H9 (cell line): ENCODE measurements at regions not wholly inside any gene's neighbourhood (a gene's known extent, or its start where the extent isn't known, plus 50 kb on each side); places are given as distances from the start of the nearest gene placed in this dataset.

Experiments
- DNase-seq: peaks from one replicate; pipeline ENCODE4 v3.0.0-alpha.2; 2017
- H2AFZ ChIP-seq: one replicate; pipeline ENCODE4 v1.6.1; 2013; ENCODE audit warnings: mild to moderate bottlenecking, low read length, control low read depth, moderate library complexity
- H2AK5ac ChIP-seq: 2 replicates; pipeline ENCODE4 v1.6.1; 2013; ENCODE audit warnings: low read length, control low read depth, mixed read lengths; ENCODE audit not compliant: insufficient read length
- H2BK120ac ChIP-seq: one replicate; pipeline ENCODE4 v1.6.1; 2013; ENCODE audit warnings: low read depth, mild to moderate bottlenecking, low read length, control low read depth, inconsistent platforms; ENCODE audit not compliant: poor library complexity, severe bottlenecking
- H2BK12ac ChIP-seq: 2 replicates; pipeline ENCODE4 v1.6.1; 2013; ENCODE audit warnings: low read length, control low read depth, mixed read lengths, low read depth; ENCODE audit not compliant: insufficient read length
- H2BK15ac ChIP-seq: 2 replicates; pipeline ENCODE4 v1.6.1; 2013; ENCODE audit warnings: low read depth, low read length, control low read depth
- H2BK20ac ChIP-seq: one replicate; pipeline ENCODE4 v1.6.1; 2013; ENCODE audit warnings: low read depth, mild to moderate bottlenecking, low read length, control low read depth, inconsistent platforms; ENCODE audit not compliant: poor library complexity, severe bottlenecking
- H2BK5ac ChIP-seq: 2 replicates; pipeline ENCODE4 v1.6.1; 2013; ENCODE audit warnings: low read length, control low read depth, mixed read lengths; ENCODE audit not compliant: insufficient read length
- H3K14ac ChIP-seq: 2 replicates; pipeline ENCODE4 v1.6.1; 2013; ENCODE audit warnings: low read length, control low read depth; ENCODE audit not compliant: insufficient read depth
- H3K18ac ChIP-seq: 2 replicates; pipeline ENCODE4 v1.6.1; 2013; ENCODE audit warnings: low read depth, mild to moderate bottlenecking, mixed read lengths, low read length, control low read depth; ENCODE audit not compliant: insufficient read length
- H3K23ac ChIP-seq: 2 replicates; pipeline ENCODE4 v1.6.1; 2013; ENCODE audit warnings: low read length, control low read depth, mixed read lengths, low read depth; ENCODE audit not compliant: insufficient read length
- H3K23me2 ChIP-seq: 2 replicates; pipeline ENCODE4 v1.6.1; 2013; ENCODE audit warnings: low read depth, mild to moderate bottlenecking, mixed read lengths, low read length, control low read depth; ENCODE audit not compliant: insufficient read length, poor library complexity, severe bottlenecking
- H3K27ac ChIP-seq: 2 replicates; pipeline ENCODE4 v1.5.1; 2013; ENCODE audit warnings: low read length, control low read depth, mixed read lengths, low read depth; ENCODE audit not compliant: insufficient read length
- H3K27me3 ChIP-seq: 2 replicates; pipeline ENCODE4 v1.6.1; 2013; ENCODE audit warnings: low read length, control low read depth, inconsistent platforms; ENCODE audit not compliant: insufficient read depth
- H3K4ac ChIP-seq: 2 replicates; pipeline ENCODE4 v1.6.1; 2013; ENCODE audit warnings: low read depth, mild to moderate bottlenecking, control low read depth, inconsistent platforms, low read length, moderate library complexity
- H3K4me1 ChIP-seq: 2 replicates; pipeline ENCODE4 v1.6.1; 2013; ENCODE audit warnings: low read length, control low read depth, inconsistent platforms; ENCODE audit not compliant: insufficient read depth
- H3K4me2 ChIP-seq: 2 replicates; pipeline ENCODE4 v1.6.1; 2013; ENCODE audit warnings: low read length, control low read depth, mixed read lengths; ENCODE audit not compliant: insufficient read length, insufficient read depth
- H3K56ac ChIP-seq: 2 replicates; pipeline ENCODE4 v1.6.1; 2013; ENCODE audit warnings: low read depth, mild to moderate bottlenecking, mixed read lengths, low read length, control low read depth; ENCODE audit not compliant: insufficient read length
- H3K79me1 ChIP-seq: 2 replicates; pipeline ENCODE4 v1.6.1; 2013; ENCODE audit warnings: low read depth, mild to moderate bottlenecking, moderate library complexity, low read length, control low read depth, inconsistent platforms; ENCODE audit not compliant: insufficient read depth, poor library complexity, severe bottlenecking
- H3K79me2 ChIP-seq: 2 replicates; pipeline ENCODE4 v1.6.1; 2013; ENCODE audit warnings: low read length, control low read depth, inconsistent platforms; ENCODE audit not compliant: insufficient read depth
- H3K9ac ChIP-seq: 2 replicates; pipeline ENCODE4 v1.6.1; 2013; ENCODE audit warnings: low read length, control low read depth, mixed read lengths; ENCODE audit not compliant: insufficient read length; ENCODE audit errors: extremely low read depth
- H3K9me3 ChIP-seq: one replicate; pipeline ENCODE4 v1.6.1; 2013; ENCODE audit warnings: low read depth, low read length, inconsistent platforms; ENCODE audit not compliant: control insufficient read depth
- H3T11ph ChIP-seq: one replicate; pipeline ENCODE4 v1.6.1; 2013; ENCODE audit warnings: mild to moderate bottlenecking, low read length, control low read depth, inconsistent platforms
- H4K20me1 ChIP-seq: one replicate; pipeline ENCODE4 v1.6.1; 2013; ENCODE audit not compliant: control insufficient read depth, insufficient read length, insufficient read depth
- H4K5ac ChIP-seq: 2 replicates; pipeline ENCODE4 v1.6.1; 2013; ENCODE audit warnings: low read depth, mild to moderate bottlenecking, mixed read lengths, low read length, control low read depth; ENCODE audit not compliant: insufficient read length
- H4K8ac ChIP-seq: replicated peaks from 2 replicates; pipeline ENCODE4 v1.6.1; 2013; ENCODE audit warnings: low read length, control low read depth, mixed read lengths, low read depth; ENCODE audit not compliant: insufficient read length
- H4K91ac ChIP-seq: 2 replicates; pipeline ENCODE4 v1.6.1; 2013; ENCODE audit warnings: low read depth, mild to moderate bottlenecking, moderate library complexity, mixed read lengths, low read length, control low read depth; ENCODE audit not compliant: insufficient read length
- H3K27ac Mint-ChIP-seq, 3 experiments: 2 replicates in 2 of 3; 3 replicates in 1 of 3; pipeline ENCODE4 v1.8.0; 2020 to 2021; ENCODE audit warnings: mixed read lengths in 3 of 3, mild to moderate bottlenecking in 1 of 3, moderate library complexity in 1 of 3
- H3K27me3 Mint-ChIP-seq: 2 replicates; pipeline ENCODE4 v1.8.0; 2021; ENCODE audit warnings: low read depth, mild to moderate bottlenecking, moderate library complexity, mixed read lengths
- H3K36me3 Mint-ChIP-seq, 3 experiments: 2 replicates in 2 of 3; 3 replicates in 1 of 3; pipeline ENCODE4 v1.8.0; 2020 to 2021; ENCODE audit warnings: low read depth in 3 of 3, mixed read lengths in 3 of 3; ENCODE audit not compliant: insufficient read depth in 1 of 3
- H3K4me1 Mint-ChIP-seq, 2 experiments: 2 replicates each; pipeline ENCODE4 v1.8.0; 2020; ENCODE audit warnings: mixed read lengths in 2 of 2
- H3K4me3 Mint-ChIP-seq, 2 experiments: 2 replicates in 1 of 2; 3 replicates in 1 of 2; pipeline ENCODE4 v1.8.0; 2020 to 2021; ENCODE audit warnings: mild to moderate bottlenecking in 2 of 2, mixed read lengths in 2 of 2, moderate library complexity in 1 of 2
- H3K9me3 Mint-ChIP-seq, 2 experiments: 2 replicates in 1 of 2; 3 replicates in 1 of 2; pipeline ENCODE4 v1.8.0; 2020; ENCODE audit warnings: mild to moderate bottlenecking in 2 of 2, mixed read lengths in 2 of 2, moderate library complexity in 1 of 2
- WGBS: extraction: QIAGEN DNeasy Blood & Tissue Kit; methylation state at CpG from one replicate; pipeline ENCODE4 v1.1.7; 2013; ENCODE audit warnings: missing lambda C conversion rate, low lambda C conversion rate, mixed read lengths; ENCODE audit not compliant: insufficient read length; ENCODE audit errors: extremely low coverage; 5-methylcytosine and 5-hydroxymethylcytosine counted together
- TF ChIP-seq, protein P1 (sequence below): fragments of 200-600 bp; sonication (generic); conservative IDR thresholded peaks from 3 replicates; pipeline ENCODE4 v1.8.0; 2021; ENCODE audit warnings: antibody characterized with exemption, mild to moderate bottlenecking

DNA sequence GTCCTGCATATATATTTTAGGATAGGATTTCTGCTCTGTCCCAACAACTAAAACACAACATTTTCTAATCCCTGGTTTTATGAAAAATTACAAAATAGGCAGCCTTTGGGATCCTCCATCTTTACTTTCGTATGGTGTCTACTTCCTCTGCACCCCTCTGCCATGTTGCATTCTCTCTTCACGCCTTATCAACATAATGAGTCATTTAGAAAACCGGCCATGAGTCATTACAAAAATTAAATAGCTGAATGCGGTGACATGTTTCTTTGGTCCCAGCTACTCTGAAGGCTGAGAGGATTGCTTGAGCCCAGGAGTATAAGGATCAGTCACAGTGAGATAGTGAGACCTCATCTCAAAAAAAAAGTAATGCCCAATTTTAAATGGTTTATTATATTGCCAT is 148.1 kb upstream of the CELF2 start:
- Mint-ChIP-seq H3K27ac (no peak overlapping the region), H3K4me3 (no peak overlapping the region), H3K36me3 (no peaks in the 10 kb centered on the region), H3K27me3 (no peaks in the 10 kb centered on the region), H3K9me3 (no peaks in the 10 kb centered on the region), H3K4me1 (peaks cover 15 to 16% of the 10 kb centered on the region in 2 experiments)
- Histone ChIP-seq H2AK5ac (no peak overlapping the region), H3K4me2 (no peak overlapping the region), H3K27me3 (no peaks in the 10 kb centered on the region), H2BK5ac (no peak overlapping the region), H3K4me1 (peaks cover 2% of the 10 kb centered on the region; the same call in 1 of the 2 replicates), H4K91ac (no peak overlapping the region), H3K14ac (no peak overlapping the region), H3K79me2 (no peaks in the 10 kb centered on the region), H3K23me2 (no peaks in the 10 kb centered on the region), H4K5ac (no peak overlapping the region), H2AFZ (no peak overlapping the region), H2BK12ac (no peak overlapping the region), H3K4ac (no peak overlapping the region), H3K23ac (no peak overlapping the region), H4K8ac (no peak overlapping the region), H3K56ac (no peak overlapping the region), H4K20me1 (no peaks in the 10 kb centered on the region), H2BK120ac (no peak overlapping the region), H3K27ac (no peak overlapping the region), H3K9ac (no peak overlapping the region), H3K79me1 (no peaks in the 10 kb centered on the region), H3K9me3 (no peaks in the 10 kb centered on the region), H3K18ac (no peak overlapping the region), H2BK20ac (no peak overlapping the region), H2BK15ac (no peak overlapping the region), H3T11ph (no peak overlapping the region)
- TF ChIP-seq, protein P1, sequence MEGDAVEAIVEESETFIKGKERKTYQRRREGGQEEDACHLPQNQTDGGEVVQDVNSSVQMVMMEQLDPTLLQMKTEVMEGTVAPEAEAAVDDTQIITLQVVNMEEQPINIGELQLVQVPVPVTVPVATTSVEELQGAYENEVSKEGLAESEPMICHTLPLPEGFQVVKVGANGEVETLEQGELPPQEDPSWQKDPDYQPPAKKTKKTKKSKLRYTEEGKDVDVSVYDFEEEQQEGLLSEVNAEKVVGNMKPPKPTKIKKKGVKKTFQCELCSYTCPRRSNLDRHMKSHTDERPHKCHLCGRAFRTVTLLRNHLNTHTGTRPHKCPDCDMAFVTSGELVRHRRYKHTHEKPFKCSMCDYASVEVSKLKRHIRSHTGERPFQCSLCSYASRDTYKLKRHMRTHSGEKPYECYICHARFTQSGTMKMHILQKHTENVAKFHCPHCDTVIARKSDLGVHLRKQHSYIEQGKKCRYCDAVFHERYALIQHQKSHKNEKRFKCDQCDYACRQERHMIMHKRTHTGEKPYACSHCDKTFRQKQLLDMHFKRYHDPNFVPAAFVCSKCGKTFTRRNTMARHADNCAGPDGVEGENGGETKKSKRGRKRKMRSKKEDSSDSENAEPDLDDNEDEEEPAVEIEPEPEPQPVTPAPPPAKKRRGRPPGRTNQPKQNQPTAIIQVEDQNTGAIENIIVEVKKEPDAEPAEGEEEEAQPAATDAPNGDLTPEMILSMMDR = no peak
- WGBS = no CpG with 5 or more reads among the region's 4 CpGs
- DNase-seq = no peak
